ENCODE measurements at regions not wholly inside any gene's neighbourhood (a gene's known extent, or its start where the extent isn't known, plus 50 kb on each side); places are given as distances from the start of the nearest gene placed in this dataset.

- no peak for TF ChIP-seq CTCF (IDR thresholded peaks at IDR 0.05)
- no peak for TF ChIP-seq POLR2A (IDR thresholded peaks at IDR 0.05)
Observed at GRCh38 chr3:55169161-55169560, 241.3 kb upstream of the LRTM1 start.
